Choroid plexus epithelial cell (primary cell): ENCODE measurements at regions not wholly inside any gene's neighbourhood (a gene's known extent, or its start where the extent isn't known, plus 50 kb on each side); places are given as distances from the start of the nearest gene placed in this dataset.

Source experiments
- DNase-seq: peaks from one replicate; pipeline ENCODE4 v3.0.0-alpha.2; 2010; ENCODE audit warnings: low read depth
- H3K4me3 ChIP-seq: 2 replicates; pipeline ENCODE4 v1.5.1; 2011; ENCODE audit warnings: low read depth, mild to moderate bottlenecking, control low read depth, low read length, moderate library complexity
- TF ChIP-seq, protein P1 (sequence below): conservative IDR thresholded peaks from 2 replicates; pipeline ENCODE4 v1.5.1; 2011; ENCODE audit warnings: low read depth, mild to moderate bottlenecking, control low read depth, inconsistent platforms, low read length, moderate library complexity

DNA sequence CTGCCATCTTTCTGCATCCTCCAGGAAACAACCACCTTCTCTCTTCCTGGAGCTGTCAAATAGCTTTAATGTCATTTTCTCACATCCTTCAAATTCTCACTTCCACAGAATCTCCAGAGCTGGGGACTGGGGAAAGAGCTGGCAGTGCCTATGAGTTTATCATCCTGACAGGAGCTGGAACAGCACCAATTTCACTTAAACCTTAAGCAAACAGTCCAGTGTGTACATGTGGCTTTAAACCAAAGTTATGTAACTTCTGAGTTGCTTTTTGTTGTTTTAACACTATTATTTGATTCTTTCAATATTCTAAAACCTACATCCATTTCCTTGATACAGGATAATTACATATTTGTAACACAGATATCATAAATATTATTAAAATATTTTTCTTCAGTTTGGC lies 331.5 kb upstream of the ARGLU1 start:
- TF ChIP-seq, protein P1, sequence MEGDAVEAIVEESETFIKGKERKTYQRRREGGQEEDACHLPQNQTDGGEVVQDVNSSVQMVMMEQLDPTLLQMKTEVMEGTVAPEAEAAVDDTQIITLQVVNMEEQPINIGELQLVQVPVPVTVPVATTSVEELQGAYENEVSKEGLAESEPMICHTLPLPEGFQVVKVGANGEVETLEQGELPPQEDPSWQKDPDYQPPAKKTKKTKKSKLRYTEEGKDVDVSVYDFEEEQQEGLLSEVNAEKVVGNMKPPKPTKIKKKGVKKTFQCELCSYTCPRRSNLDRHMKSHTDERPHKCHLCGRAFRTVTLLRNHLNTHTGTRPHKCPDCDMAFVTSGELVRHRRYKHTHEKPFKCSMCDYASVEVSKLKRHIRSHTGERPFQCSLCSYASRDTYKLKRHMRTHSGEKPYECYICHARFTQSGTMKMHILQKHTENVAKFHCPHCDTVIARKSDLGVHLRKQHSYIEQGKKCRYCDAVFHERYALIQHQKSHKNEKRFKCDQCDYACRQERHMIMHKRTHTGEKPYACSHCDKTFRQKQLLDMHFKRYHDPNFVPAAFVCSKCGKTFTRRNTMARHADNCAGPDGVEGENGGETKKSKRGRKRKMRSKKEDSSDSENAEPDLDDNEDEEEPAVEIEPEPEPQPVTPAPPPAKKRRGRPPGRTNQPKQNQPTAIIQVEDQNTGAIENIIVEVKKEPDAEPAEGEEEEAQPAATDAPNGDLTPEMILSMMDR = no peak
- no peak overlapping the region for H3K4me3 ChIP-seq
- no peak for DNase-seq

- H3K4me3 ChIP-seq = no peak overlapping the region
- TF ChIP-seq, protein P1 = no peak
- no peak for DNase-seq
Observed at GRCh38 chr13:106898231-106898630, 330.3 kb upstream of the ARGLU1 start.

- no peak overlapping the region for H3K4me3 ChIP-seq
- no peak for DNase-seq
- TF ChIP-seq, protein P1 = no peak
Observed at GRCh38 chr13:106888148-106888547, 320.2 kb upstream of the ARGLU1 start.

DNA sequence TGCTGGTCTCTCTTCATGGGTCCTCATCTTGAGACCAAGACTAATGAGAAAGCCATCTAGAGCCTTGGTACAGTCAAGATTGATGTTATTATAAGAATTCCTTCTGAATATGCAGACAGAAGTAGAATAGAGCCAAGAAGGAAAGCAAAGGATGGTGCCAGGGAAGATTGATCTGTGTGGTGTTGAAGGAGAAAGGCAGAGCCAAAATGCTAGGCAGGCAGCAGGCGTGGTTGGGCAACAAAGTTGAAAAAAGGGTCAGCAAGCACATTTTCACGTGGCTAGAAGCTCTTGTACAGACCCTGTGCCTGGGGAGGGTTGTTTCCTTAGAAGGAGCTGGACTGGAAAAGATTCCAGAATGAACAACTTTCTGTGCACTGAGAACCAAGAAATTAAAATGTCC lies 319.7 kb upstream of the ARGLU1 start:
- TF ChIP-seq, protein P1 = no peak
- DNase-seq = no peak
- H3K4me3 ChIP-seq = no peak overlapping the region

- TF ChIP-seq, protein P1 = no peak
- no peak for DNase-seq
- no peak overlapping the region for H3K4me3 ChIP-seq
Observed at GRCh38 chr13:106883976-106884375, 316.0 kb upstream of the ARGLU1 start.

DNA sequence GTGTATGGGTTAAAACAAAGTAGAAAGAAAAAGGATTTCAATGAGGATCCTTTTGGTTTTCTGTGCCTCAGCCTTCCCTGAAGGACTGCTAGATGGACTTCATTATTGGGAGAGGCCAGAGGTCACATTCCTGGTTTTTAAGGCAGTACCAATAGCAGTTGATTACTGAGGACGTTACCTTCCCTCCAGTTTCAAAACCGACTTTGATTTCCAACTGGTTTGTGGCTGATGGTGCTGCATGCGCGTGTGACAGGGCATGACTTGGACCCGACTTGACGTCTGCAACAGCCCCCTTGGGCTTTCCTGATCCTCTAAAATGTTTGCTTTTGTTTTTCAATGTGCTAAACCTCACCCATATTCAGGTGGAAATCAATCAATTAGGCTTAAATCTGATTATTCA lies 314.3 kb upstream of the ARGLU1 start:
- TF ChIP-seq, protein P1 = no peak
- DNase-seq = no peak
- no peak overlapping the region for H3K4me3 ChIP-seq

- DNase-seq = no peak
- no peak overlapping the region for H3K4me3 ChIP-seq
- TF ChIP-seq, protein P1 = no peak
Observed at GRCh38 chr13:106879806-106880205, 311.9 kb upstream of the ARGLU1 start.
